Gastrocnemius medialis (tissue), 4 donors: ENCODE measurements at regions not wholly inside any gene's neighbourhood (a gene's known extent, or its start where the extent isn't known, plus 50 kb on each side); places are given as distances from the start of the nearest gene placed in this dataset.

Experiments used
- ATAC-seq, 2 donors: fragments of 150-250 bp; one replicate each; pipeline ENCODE4 v1.9.1; 2016
- DNase-seq, 2 donors: peaks; one replicate each; pipeline ENCODE4 v3.0.0-alpha.2; 2019
- H3K27ac ChIP-seq, 4 donors: fragments of 200-600 bp; sonication (generic); 1 replicate in 1 of 4; 2 replicates in 3 of 4; pipeline ENCODE4 v1.5.1; 2016 to 2018; ENCODE audit warnings: mild to moderate bottlenecking in 2 of 4, moderate library complexity in 1 of 4
- H3K27me3 ChIP-seq, 3 donors: fragments of 200-600 bp; sonication (generic) in 2 of 3; 1 replicate in 1 of 3; 2 replicates in 2 of 3; pipeline versions ENCODE4 v1.5.1 to v1.6.0; 2016 to 2019; ENCODE audit warnings: mild to moderate bottlenecking in 1 of 3, moderate library complexity in 1 of 3
- H3K36me3 ChIP-seq, 2 donors: fragments of 200-600 bp; sonication (generic) in 1 of 2; one replicate each; pipeline ENCODE4 v1.5.1; 2017 to 2018
- H3K4me1 ChIP-seq, 2 donors: fragments of 200-600 bp; sonication (generic) in 1 of 2; one replicate each; pipeline ENCODE4 v1.5.1; 2016 to 2017; ENCODE audit warnings: mild to moderate bottlenecking in 2 of 2
- H3K4me3 ChIP-seq, 4 donors: fragments of 200-600 bp; sonication (generic) in 3 of 4; 1 replicate in 1 of 4; 2 replicates in 3 of 4; pipeline ENCODE4 v1.5.1; 2016 to 2019; ENCODE audit warnings: mild to moderate bottlenecking in 2 of 4
- H3K9me3 ChIP-seq, 3 donors: fragments of 200-600 bp; sonication (generic) in 2 of 3; 1 replicate in 1 of 3; 2 replicates in 2 of 3; pipeline ENCODE4 v1.5.1; 2016 to 2019
- CTCF ChIP-seq, 5 experiments: fragments of 450-650 bp in 3 of 5; fragments of 200-600 bp in 2 of 5; sonication (generic) in 2 of 5; IDR thresholded peaks in 4 of 5; conservative IDR thresholded peaks in 1 of 5; 1 replicate in 4 of 5; 2 replicates in 1 of 5; pipeline ENCODE4 v1.5.1; 2016 to 2019; ENCODE audit warnings: antibody characterized with exemption in 5 of 5, mild to moderate bottlenecking in 3 of 5, moderate library complexity in 3 of 5
- POLR2A ChIP-seq, 2 donors: fragments of 450-650 bp; IDR thresholded peaks; one replicate each; pipeline ENCODE4 v1.6.1; 2017; ENCODE audit warnings: antibody characterized with exemption in 2 of 2, mild to moderate bottlenecking in 2 of 2, moderate library complexity in 2 of 2
- in situ Hi-C, 4 donors: fragments of 200-750 bp; cut with MboI; loops; one replicate each; pipeline versions ENCODE4 v1.15.0 to v1.8.0; 2017; ENCODE audit warnings: low sequenced_read_pairs in 4 of 4
- intact Hi-C: fragments of 100-400 bp; cut with DNase I; formaldehyde crosslinking; loops from one replicate; pipeline ENCODE4 v1.15.1; 2023; ENCODE audit warnings: low total_unique reads

GRCh38 chr13:40236566-40237168 is 429.8 kb downstream of the FOXO1 start:
- peaks cover 50 to 56% of the 10 kb centered on the region in 2 donors for H3K4me1 ChIP-seq
- H3K27me3 ChIP-seq = no peaks in the 10 kb centered on the region
- no peaks in the 10 kb centered on the region for H3K9me3 ChIP-seq
- DNase-seq = peak; percentile 93 to 95
- peak overlapping the region in 2 of 4 donors; percentile 21 to 26 for H3K4me3 ChIP-seq
- ATAC-seq = peak; percentile 64 to 75
- in situ Hi-C loops = loop anchor here (5.0 to 25.0 kb wide), 6 partner anchors 108 to 428 kb away; partner anchors contain the start of gene FOXO1 (in 4 of the 4)
- TF ChIP-seq POLR2A (IDR thresholded peaks at IDR 0.05) = peak; percentile 73 to 86
- TF ChIP-seq CTCF (IDR thresholded peaks at IDR 0.05 in 4 of 5, conservative IDR thresholded peaks at IDR 0.05 in 1 of 5) = peak in 1 of 5 experiments; percentile 12
- intact Hi-C loops = loop anchor here (1.0 to 5.0 kb wide), 5 partner anchors 108 to 361 kb away; no protein-coding TSS in a partner anchor
- no peaks in the 10 kb centered on the region for H3K36me3 ChIP-seq
- H3K27ac ChIP-seq = peak overlapping the region; percentile 97 to 99 (median 98)

- no peaks in the 10 kb centered on the region for H3K9me3 ChIP-seq
- ATAC-seq = no peak
- H3K27me3 ChIP-seq = no peaks in the 10 kb centered on the region
- H3K4me1 ChIP-seq = peaks cover 38% of the 10 kb centered on the region in 2 donors
- TF ChIP-seq POLR2A (IDR thresholded peaks at IDR 0.05) = no peak
- no peak for TF ChIP-seq CTCF (IDR thresholded peaks at IDR 0.05 in 4 of 5, conservative IDR thresholded peaks at IDR 0.05 in 1 of 5)
- in situ Hi-C loops = loop anchor here (5.0 to 25.0 kb wide), 6 partner anchors 106 to 426 kb away; partner anchors contain the start of gene FOXO1 (in 4 of the 4)
- DNase-seq = no peak
- H3K27ac ChIP-seq = peak overlapping the region; percentile 97 to 99 (median 98)
- no peak overlapping the region for H3K4me3 ChIP-seq
- intact Hi-C loops = loop anchor here (5.0 kb wide), 2 partner anchors 169 to 359 kb away; no protein-coding TSS in a partner anchor
- H3K36me3 ChIP-seq = no peaks in the 10 kb centered on the region
Measured at GRCh38 chr13:40238761-40239160, 427.7 kb downstream of the FOXO1 start.

GRCh38 chr13:40240293-40240692 is 426.1 kb downstream of the FOXO1 start:
- Histone ChIP-seq H3K27me3 (no peaks in the 10 kb centered on the region), H3K9me3 (no peaks in the 10 kb centered on the region), H3K4me1 (peaks cover 22 to 23% of the 10 kb centered on the region in 2 donors), H3K4me3 (no peak overlapping the region), H3K27ac (no peak overlapping the region), H3K36me3 (no peaks in the 10 kb centered on the region)
- no peak for DNase-seq
- no peak for ATAC-seq
- TF ChIP-seq POLR2A (IDR thresholded peaks at IDR 0.05) = no peak
- TF ChIP-seq CTCF (IDR thresholded peaks at IDR 0.05 in 4 of 5, conservative IDR thresholded peaks at IDR 0.05 in 1 of 5) = no peak
- intact Hi-C loops = no loop called here
- in situ Hi-C loops = loop anchor here in 2 of 4 donors (25.0 kb wide), 1 partner anchor 422 kb away; the partner anchor contains the start of gene FOXO1 (in 2 of the 2)

GRCh38 chr13:40241125-40241798 is 425.2 kb downstream of the FOXO1 start:
- Histone ChIP-seq H3K27ac (no peak overlapping the region), H3K9me3 (no peaks in the 10 kb centered on the region), H3K27me3 (no peaks in the 10 kb centered on the region), H3K36me3 (no peaks in the 10 kb centered on the region), H3K4me1 (peaks cover 14 to 15% of the 10 kb centered on the region in 2 donors), H3K4me3 (no peak overlapping the region)
- intact Hi-C loops (no loop called here), in situ Hi-C loops (loop anchor here in 2 of 4 donors (25.0 kb wide), 1 partner anchor 421 kb away; the partner anchor contains the start of gene FOXO1 (in 2 of the 2))
- TF ChIP-seq POLR2A (IDR thresholded peaks at IDR 0.05) (no peak), CTCF (IDR thresholded peaks at IDR 0.05 in 4 of 5, conservative IDR thresholded peaks at IDR 0.05 in 1 of 5) (no peak)
- no peak for DNase-seq
- ATAC-seq = no peak
